GM18517 (cell line): ENCODE measurements at regions not wholly inside any gene's neighbourhood (a gene's known extent, or its start where the extent isn't known, plus 50 kb on each side); places are given as distances from the start of the nearest gene placed in this dataset.
A peak's percentile ranks its signal among the peaks of the same experiment; 100 is the strongest.
"Not testable (repeated sequence)": the region's sequence is repeated elsewhere in the genome, so short reads cannot be mapped to it uniquely, and the experiment has no call there.

Experiments used
- ATAC-seq: cut with Tn5 transposase; IDR thresholded peaks from one replicate; pipeline ENCODE4 v1.9.1; 2021; ENCODE audit warnings: mild to moderate bottlenecking, moderate library complexity; ENCODE audit not compliant: unreplicated experiment

DNA sequence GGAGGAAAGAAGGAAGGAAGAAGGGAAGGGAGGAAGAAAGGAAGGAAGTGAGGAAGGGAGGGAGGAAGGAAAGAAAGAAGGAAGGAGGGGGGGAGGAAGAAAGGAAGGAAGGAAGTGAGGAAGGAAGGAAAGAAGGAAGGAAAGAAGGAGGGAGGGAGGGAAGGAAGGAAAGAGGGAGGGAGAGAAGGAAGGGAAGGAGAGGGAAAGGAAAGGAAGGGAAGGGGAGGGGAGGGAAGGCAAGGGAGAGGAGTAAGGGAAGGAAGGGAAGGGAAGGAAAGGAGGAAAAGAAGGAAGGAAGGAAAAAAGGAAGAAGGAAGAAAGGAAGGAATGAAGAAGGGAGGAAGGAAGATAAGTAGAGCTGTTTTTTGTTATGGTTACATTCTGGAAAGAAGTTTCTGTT, 141.2 kb downstream of the LRRC3B start:
- no peak for ATAC-seq

DNA sequence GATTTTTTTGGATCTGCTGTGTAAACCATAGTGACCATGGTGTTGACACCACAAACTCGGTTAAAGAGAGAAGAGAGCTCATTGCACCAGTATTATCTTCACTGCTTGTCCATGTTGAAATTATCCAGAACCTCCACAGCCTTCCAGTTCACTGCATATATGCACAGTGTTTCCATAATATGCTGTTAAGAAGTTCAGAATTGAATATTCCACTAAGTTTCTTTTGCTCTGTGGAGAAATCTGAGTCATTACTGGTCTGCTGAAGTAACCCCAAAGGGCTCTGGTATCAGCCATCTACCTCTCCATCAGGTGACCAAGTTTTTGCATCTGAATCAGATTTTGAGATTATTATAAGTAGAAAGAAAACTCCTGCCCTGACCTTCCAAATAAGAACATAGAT, 143.5 kb downstream of the LRRC3B start:
- no peak for ATAC-seq

DNA sequence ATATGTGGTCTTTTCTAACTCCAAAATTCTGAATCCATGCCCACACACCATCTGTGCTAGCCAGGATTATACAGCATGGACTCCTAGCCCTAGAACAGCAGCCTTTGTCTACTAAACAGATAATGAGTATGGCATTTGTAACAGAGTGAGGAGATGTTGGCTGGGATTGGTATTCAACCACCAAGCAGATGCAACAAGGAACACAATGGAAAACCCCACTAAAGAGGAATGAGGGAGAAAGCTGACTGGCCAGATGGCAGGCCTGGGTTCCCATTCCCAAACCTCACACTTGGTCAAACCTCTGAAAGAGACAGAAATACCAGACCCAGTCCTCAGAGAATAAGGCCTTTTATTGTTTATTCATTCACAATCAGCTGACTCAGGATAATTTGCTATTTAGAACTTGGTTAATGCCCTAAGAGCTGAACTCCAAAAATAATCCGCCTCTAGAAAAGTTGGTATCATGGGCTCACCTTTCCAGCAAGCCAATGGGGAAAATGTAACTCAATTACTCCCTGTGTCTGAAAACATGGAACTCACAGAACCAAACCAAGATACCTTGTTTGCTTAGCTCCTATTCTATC, 145.6 kb downstream of the LRRC3B start:
- ATAC-seq: no peak

DNA sequence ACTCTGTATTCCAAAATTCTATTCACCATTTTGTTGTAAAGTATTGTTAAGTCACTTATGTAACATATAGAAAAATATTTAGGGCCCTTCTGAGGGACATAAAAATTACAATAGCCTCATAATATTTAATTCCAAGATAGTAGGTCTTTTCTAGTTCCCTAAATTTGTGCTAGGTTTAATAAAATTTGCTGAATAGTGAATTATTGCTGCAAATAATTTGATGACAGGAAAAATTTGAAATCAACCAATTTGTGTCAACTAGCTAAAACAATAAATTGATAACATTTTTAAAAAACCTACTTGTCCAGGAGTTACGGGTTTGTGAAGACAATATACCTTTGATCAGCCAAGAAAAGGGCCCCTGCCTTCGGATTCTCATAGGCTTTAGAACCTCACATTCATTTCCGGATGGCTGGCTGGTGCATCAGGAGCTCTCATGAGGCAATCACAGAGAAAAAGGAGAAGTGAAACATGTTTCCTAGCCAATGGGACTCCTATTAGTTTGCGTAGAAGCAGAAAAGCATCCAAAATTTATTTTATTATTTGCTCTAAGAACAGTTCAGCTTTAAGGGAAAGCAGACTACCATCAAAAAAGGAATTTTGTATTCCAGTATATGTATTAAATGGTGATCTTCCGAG, 177.2 kb downstream of the LRRC3B start:
- no peak for ATAC-seq

DNA sequence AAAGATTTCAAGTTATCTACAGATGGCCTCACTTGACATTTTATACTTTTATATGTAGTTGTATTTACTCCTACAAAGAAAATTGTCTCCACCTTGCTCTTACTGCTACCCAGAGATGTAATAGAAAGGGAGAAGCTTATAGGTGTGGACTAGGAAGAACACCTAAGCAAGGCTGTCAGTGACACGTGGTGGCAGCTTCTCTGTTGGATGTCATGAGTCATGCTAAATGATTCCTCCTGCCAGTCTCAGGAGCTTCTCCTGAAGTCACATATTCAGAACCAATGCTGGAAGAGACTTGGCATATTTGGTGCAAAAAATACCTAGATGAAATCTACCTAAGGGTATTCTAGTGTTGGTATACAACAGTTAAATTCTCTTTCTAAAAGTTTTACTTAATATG, 184.7 kb downstream of the LRRC3B start:
- no peak for ATAC-seq

DNA sequence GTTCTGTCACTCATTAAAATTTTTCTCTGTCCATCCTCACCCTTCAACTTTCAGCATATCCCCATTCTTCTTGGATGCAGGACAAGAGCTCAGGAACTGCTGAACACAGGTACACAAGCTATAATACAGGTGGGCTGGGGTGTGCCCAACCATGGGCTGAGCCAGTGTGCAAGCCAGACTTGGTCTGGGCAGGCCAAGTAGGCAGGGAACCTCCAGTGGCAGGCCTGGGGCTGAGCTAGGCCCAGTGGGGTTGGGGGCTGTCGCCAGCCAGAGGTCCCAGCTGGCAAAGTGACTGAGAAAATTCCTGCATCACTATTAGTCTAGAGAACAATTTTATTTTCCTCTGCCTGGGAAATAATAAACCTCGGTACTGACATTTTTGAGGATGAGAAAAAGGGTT, 202.9 kb downstream of the LRRC3B start:
- no peak for ATAC-seq

DNA sequence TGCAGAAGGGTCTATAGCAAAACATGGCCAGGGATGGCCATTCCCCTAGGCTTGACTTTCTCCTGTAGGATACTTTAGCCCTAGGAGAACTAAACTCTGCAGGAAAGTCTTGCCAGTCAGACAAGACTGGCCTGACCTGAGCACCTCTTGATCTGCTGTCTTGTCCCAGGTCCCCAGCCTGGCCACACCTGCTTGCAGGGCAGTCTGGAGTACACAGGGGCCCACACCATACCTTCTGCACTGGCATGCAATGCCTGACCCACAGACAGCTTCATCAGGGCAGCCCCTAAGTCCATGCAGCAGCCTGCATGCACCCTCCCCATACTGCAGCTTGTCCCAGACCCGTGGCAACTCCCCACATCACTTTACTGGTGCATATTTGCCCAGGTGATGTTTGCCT, 204.6 kb downstream of the LRRC3B start:
- no peak for ATAC-seq

DNA sequence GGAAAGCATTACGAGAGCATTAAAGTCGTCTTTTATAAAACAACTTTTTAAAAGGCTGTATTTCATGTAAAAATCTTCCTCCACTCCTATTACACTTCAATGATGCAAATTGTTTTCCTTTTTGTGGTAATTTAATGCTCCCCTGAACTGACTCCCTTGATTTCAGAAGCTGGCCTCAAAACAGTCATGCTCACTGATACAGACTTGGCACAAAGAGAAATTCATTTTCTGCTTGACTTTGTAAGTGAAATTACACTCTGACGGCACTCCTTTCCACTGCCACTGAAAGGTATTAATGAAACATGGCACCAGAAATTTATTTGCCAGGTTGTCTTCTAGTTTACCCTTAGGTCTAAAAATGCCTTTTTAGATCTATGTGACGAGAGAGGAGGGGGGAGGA, 215.5 kb downstream of the LRRC3B start:
- ATAC-seq: no peak

GRCh38 chr3:26839001-26839400, 216.4 kb downstream of the LRRC3B start:
- ATAC-seq: no peak

DNA sequence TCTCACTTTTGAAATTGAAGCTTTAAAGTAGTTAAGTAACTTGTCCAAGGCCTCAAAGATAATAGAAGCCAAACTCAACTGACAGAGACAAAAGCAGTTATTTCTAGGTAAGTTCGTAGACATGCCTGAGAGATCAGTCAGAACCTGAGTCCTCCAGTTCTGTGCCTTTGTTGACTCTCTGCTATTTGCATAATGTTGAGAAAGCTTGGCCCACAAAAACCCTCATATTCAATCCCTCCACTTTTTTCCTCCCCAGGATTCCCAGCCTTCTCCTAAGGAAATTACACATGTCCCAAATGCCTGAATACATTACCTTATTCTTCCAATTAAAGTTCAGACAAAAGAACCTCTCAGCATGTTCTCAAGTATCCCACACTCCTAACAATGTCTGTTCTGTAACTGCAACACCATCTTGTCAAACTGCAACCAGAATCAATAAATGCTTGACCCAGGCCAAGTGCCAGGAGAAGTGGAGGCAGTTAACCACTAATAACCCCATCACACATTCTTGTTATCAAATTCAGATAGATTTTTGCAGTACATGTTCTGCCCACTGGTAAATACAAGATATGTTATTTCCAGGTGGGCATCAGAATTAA, 217.8 kb downstream of the LRRC3B start:
- no peak for ATAC-seq

GRCh38 chr3:26845194-26845593, 222.6 kb downstream of the LRRC3B start:
- no peak for ATAC-seq

DNA sequence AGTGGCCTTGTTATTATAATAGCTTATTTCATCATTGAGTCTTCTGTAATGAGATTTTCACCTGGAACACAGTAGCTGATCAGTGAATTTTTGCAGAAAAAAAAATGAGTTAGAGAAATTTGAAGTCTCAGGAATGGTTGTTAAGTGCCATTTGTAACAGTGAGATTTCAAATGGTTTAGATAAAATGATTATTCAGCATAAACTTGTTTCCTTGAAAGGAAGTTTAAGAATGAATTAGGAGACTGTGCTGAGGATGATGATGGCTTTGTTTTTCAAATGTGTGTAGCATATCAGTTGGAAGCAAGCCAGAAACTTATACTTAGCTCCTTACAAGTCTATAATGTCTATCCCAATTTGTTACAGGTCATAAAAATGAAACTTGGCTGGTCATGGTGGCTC, 225.1 kb downstream of the LRRC3B start:
- no peak for ATAC-seq

DNA sequence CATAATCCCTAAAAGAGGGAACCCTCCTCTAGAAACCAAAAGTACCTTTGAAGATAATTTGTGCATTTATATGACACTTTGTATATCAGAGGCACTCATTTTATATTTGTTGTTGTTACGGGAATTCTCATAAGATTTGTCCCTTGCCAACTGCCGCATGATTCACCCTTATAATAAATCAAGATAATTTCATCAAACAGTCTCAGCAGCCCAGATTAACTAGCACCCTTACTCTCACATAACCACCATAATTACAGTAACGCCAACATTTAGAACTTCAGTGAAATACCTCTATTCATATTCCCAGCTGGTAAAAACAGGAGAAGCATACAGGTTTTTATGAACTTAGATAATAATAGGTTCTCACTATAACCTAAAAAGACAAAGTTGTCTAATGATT, 271.9 kb downstream of the LRRC3B start:
- no peak for ATAC-seq

GRCh38 chr3:26915208-26915607, 292.6 kb downstream of the LRRC3B start:
- no peak for ATAC-seq

DNA sequence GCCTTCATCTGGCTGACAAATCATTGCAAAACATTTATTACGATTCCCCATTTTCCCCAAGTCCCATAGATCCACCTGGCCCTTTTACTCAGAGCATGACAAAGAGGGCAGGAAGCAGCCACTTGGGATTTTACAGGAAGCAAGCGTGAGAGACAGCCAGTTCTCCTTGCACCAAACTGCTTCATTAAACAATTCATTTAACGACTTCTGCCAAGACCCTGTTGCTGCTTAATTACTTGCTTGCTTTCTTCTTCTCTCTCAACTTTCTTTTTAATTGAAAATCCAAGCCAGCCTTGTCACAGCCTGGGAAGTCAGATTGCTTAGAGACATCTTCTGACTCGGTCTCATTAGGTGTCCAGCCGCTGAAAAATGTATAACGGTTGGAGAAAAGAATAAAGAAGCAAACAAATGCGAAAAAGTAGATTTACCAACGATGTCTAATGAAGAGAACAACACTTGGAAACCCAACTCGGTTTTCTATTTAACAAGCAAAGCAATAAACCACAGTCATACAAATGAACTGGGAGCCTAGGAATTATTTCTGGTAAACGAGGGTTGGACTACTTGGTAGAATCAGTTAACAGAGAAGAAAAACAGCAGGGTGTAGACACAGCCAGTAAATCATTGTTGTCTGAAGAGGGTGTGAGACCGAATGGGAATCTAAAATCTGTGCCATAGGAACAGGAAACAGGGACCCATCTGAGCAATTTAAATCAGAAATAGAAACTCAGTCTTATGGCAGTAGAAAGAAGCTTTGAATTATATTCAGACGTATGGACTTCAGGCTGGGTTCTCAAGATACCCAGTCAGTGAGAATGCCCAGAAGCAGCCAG, 298.3 kb downstream of the LRRC3B start:
- no peak for ATAC-seq

GRCh38 chr3:26931896-26932295, 309.3 kb downstream of the LRRC3B start:
- ATAC-seq: no peak

DNA sequence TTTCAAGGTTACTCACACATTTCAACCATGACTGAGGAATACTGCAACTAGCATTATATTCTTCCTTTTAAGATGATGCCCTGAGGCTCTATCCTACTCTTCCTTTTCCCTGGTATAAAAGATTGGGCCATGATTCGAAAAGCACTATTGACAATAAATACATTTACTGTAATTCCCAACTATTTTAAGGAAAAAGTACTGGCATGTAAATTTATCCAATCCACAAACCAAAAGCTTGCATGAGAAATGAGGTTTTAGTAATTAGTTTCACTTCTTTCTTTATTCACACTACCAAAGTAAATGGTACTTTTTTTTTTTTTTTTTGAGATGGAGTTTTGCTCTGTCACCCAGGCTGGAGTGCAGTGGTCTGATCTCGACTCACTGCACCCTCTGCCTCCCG, 310.2 kb downstream of the LRRC3B start:
- ATAC-seq: no peak

DNA sequence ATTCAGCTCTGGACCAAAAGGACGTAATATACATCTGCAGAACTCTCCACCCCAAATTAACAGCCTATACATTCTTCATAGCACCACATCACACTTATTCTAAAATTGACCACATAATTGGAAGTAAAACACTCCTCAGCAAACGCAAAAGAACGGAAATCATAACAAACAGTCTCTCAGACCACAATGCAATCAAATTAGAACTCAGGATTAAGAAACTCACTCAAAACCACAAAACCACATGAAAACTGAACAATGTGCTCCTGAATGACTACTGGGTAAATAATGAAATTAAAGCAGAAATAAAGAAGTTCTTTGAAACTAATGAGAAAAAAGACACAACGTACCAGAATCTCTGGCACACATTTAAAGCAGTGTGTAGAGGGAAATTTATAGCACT, 322.9 kb downstream of the LRRC3B start:
- ATAC-seq: not testable (repeated sequence)

DNA sequence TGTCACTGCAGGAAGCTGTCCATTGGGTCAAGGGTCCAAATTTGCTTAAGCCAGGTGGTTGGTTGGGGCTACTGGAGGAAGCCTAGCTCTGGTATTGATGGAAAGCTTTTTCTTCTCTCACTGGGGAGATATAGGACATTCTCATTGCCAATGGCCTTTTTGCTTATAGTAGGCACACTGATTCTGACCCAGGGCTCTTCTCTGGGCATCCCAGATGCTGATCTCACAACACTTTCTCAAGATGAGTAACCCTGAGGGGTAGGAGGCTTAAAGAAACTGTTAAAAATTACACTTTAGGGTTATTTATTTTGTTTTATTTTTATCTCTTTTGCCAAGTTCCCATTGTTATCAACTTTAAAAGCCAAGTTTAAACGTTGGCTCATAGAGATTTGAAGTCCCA, 337.8 kb downstream of the LRRC3B start:
- ATAC-seq: peak; percentile 42

DNA sequence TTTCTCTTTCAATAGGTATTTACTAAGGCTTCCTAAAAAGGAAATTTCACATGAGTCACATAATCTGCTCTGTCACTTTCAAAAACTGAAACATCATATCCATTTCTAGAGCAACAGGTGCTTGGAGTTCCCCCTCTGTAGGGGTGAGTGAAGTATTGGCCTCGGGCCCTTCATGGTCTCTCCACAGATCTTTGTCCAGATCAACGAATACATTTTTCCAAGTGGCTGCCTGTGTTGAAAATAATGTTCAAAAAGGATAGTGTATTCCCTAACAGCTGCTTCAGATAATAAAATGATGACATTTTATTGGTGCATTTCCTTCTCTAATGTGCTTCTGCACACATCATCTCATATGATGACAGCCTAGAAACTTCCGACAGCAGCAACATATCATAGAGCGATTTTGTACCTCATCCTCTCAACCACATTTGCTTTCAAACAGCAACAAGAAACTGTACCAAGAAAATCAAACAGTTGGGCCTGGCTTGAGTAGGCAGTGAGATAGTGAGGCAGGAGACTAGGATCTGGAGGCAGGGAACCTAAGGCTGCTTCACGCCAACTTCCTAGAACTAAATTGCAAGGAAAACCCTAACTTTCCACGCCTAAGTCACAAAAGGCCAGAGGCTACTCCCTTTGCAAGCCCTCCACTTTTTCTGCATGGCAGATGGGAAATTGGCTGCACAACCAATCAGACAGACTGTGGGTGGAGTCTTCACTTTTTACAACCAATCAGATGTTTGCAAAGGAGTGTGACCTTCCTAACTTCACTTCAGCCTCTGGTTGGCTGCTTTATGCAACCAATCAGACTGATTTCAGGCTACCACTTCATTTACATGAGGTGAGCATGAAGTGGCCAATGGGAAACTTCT, 340.2 kb downstream of the LRRC3B start:
- ATAC-seq: peak; percentile 93

DNA sequence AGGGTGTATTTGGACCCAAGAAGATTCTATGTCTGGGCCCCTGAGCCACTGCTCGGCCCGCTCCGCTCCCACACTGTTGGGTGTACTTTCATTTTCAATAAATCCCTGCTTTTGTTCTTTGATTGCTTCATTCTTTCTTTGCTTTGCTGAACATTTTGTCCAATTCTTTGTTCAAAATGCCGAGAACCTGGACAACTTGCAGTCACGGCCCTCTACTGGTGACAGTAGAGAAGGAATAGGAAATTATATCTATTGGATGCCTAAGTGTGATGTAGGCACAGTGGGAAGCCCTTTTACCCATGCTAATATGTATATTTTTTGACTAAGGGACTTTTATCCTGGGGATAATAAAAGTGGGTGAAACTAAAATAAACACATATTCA, 340.8 kb downstream of the LRRC3B start:
- no peak for ATAC-seq
